CD14-positive monocyte (primary cell): ENCODE measurements at regions not wholly inside any gene's neighbourhood (a gene's known extent, or its start where the extent isn't known, plus 50 kb on each side); places are given as distances from the start of the nearest gene placed in this dataset. TPM values are rescaled to one million over a fixed set of nuclear protein-coding genes. Genes with fewer than 3 reads are reported as not detected.

Experiments
- DNase-seq, 3 donors: peaks; one replicate each; pipeline ENCODE4 v3.0.0-alpha.2; 2011 to 2022
- H2AFZ ChIP-seq: 2 replicates; pipeline ENCODE4 v1.6.0; 2012; ENCODE audit warnings: mild to moderate bottlenecking, low read depth, low read length, inconsistent platforms; ENCODE audit not compliant: insufficient read depth, poor library complexity, severe bottlenecking
- H3K27ac ChIP-seq, 2 donors: 1 replicate in 1 of 2; 2 replicates in 1 of 2; pipeline ENCODE4 v1.5.1; 2012 to 2013; ENCODE audit warnings: low read length in 2 of 2, control low read depth in 1 of 2, inconsistent platforms in 1 of 2, low read depth in 1 of 2, mild to moderate bottlenecking in 1 of 2
- H3K27me3 ChIP-seq, 2 donors: one replicate each; pipeline versions ENCODE4 v1.6.0 to v1.6.1; 2011 to 2013; ENCODE audit warnings: low read length in 2 of 2; ENCODE audit not compliant: control insufficient read depth in 2 of 2, insufficient read depth in 2 of 2
- H3K36me3 ChIP-seq, 2 donors: replicated peaks in 1 of 2; 1 replicate in 1 of 2; 2 replicates in 1 of 2; pipeline versions ENCODE4 v1.5.1 to v1.6.1; 2012 to 2013; ENCODE audit warnings: low read length in 2 of 2, control low read depth in 1 of 2, inconsistent platforms in 1 of 2, mild to moderate bottlenecking in 1 of 2; ENCODE audit not compliant: insufficient read depth in 2 of 2, control insufficient read depth in 1 of 2
- H3K4me1 ChIP-seq, 2 donors: 1 replicate in 1 of 2; 2 replicates in 1 of 2; pipeline versions ENCODE4 v1.5.1 to v1.6.1; 2012 to 2013; ENCODE audit warnings: low read length in 2 of 2, control low read depth in 1 of 2, inconsistent platforms in 1 of 2, mild to moderate bottlenecking in 1 of 2, moderate library complexity in 1 of 2; ENCODE audit not compliant: insufficient read depth in 2 of 2, control insufficient read depth in 1 of 2
- H3K4me2 ChIP-seq: replicated peaks from 2 replicates; pipeline ENCODE3; 2012; ENCODE audit warnings: low read length, moderate library complexity, mild to moderate bottlenecking; ENCODE audit not compliant: poor library complexity, severe bottlenecking; ENCODE audit errors: extremely low read depth
- H3K4me3 ChIP-seq, 3 experiments: fragments of 200-600 bp in 1 of 3; sonication (generic) in 1 of 3; replicated peaks in 1 of 3; 1 replicate in 2 of 3; 2 replicates in 1 of 3; pipeline ENCODE4 v1.5.1; 2011 to 2013; ENCODE audit warnings: low read length in 3 of 3, mild to moderate bottlenecking in 3 of 3, control low read depth in 2 of 3, low read depth in 2 of 3, inconsistent platforms in 1 of 3, moderate library complexity in 1 of 3
- H3K79me2 ChIP-seq: 2 replicates; pipeline ENCODE4 v1.6.0; 2012; ENCODE audit warnings: mild to moderate bottlenecking, control low read depth, inconsistent platforms, low read length, moderate library complexity; ENCODE audit not compliant: insufficient read depth
- H3K9ac ChIP-seq: 2 replicates; pipeline ENCODE4 v1.6.0; 2017; ENCODE audit warnings: low read length, mild to moderate bottlenecking; ENCODE audit not compliant: insufficient read depth, poor library complexity, severe bottlenecking
- H3K9me3 ChIP-seq, 2 donors: replicated peaks in 1 of 2; 1 replicate in 1 of 2; 2 replicates in 1 of 2; pipeline versions ENCODE4 v1.5.1 to v1.6.1; 2012 to 2013; ENCODE audit warnings: low read length in 2 of 2, control low read depth in 1 of 2; ENCODE audit not compliant: control insufficient read depth in 1 of 2, insufficient read depth in 1 of 2
- H4K20me1 ChIP-seq: 2 replicates; pipeline ENCODE4 v1.6.0; 2012; ENCODE audit warnings: mild to moderate bottlenecking, low read length, control low read depth, moderate library complexity; ENCODE audit not compliant: insufficient read depth
- H3K27ac Mint-ChIP-seq, 7 donors: one replicate each; pipeline ENCODE4 v1.8.0; 2020; ENCODE audit warnings: mild to moderate bottlenecking in 7 of 7, mixed read lengths in 7 of 7, moderate library complexity in 6 of 7, inconsistent platforms in 2 of 7
- H3K27me3 Mint-ChIP-seq, 3 donors: one replicate each; pipeline ENCODE4 v1.8.0; 2021 to 2022; ENCODE audit warnings: low read depth in 3 of 3, mild to moderate bottlenecking in 3 of 3, mixed read lengths in 3 of 3, moderate library complexity in 3 of 3, inconsistent platforms in 1 of 3
- H3K36me3 Mint-ChIP-seq, 2 donors: one replicate each; pipeline ENCODE4 v1.8.0; 2020; ENCODE audit warnings: mixed read lengths in 2 of 2, inconsistent platforms in 1 of 2, mild to moderate bottlenecking in 1 of 2
- H3K4me1 Mint-ChIP-seq: one replicate; pipeline ENCODE4 v1.8.0; 2020; ENCODE audit warnings: mild to moderate bottlenecking, mixed read lengths
- H3K4me3 Mint-ChIP-seq, 2 donors: one replicate each; pipeline ENCODE4 v1.8.0; 2020; ENCODE audit warnings: mild to moderate bottlenecking in 2 of 2, mixed read lengths in 2 of 2, moderate library complexity in 1 of 2
- H3K9me3 Mint-ChIP-seq, 7 donors: one replicate each; pipeline ENCODE4 v1.8.0; 2020 to 2022; ENCODE audit warnings: mixed read lengths in 7 of 7, mild to moderate bottlenecking in 6 of 7, moderate library complexity in 6 of 7, inconsistent platforms in 2 of 7
- WGBS: methylation state at CpG from one replicate; pipeline ENCODE4 v1.1.5; 2013; ENCODE audit warnings: missing lambda C conversion rate; ENCODE audit not compliant: insufficient coverage; 5-methylcytosine and 5-hydroxymethylcytosine counted together
- intact Hi-C, 2 donors: fragments of 100-400 bp; cut with micrococcal nuclease; formaldehyde crosslinking; loops; one replicate each; pipeline versions ENCODE4 v1.15.0 to v1.15.1; 2023
- small RNA-seq: library from RNA; depleted of rRNA; stranded (forward); fragments of <200 nt; gene quantifications from one replicate; pipeline ENCODE3, GENCODE V24; 2012; ENCODE audit warnings: low read depth; ENCODE audit not compliant: insufficient read length
- TF ChIP-seq, protein P1 (sequence below): fragments of 200-600 bp; IDR thresholded peaks from one replicate; pipeline ENCODE4 v1.8.0; 2022; ENCODE audit warnings: antibody characterized with exemption, mild to moderate bottlenecking

DNA sequence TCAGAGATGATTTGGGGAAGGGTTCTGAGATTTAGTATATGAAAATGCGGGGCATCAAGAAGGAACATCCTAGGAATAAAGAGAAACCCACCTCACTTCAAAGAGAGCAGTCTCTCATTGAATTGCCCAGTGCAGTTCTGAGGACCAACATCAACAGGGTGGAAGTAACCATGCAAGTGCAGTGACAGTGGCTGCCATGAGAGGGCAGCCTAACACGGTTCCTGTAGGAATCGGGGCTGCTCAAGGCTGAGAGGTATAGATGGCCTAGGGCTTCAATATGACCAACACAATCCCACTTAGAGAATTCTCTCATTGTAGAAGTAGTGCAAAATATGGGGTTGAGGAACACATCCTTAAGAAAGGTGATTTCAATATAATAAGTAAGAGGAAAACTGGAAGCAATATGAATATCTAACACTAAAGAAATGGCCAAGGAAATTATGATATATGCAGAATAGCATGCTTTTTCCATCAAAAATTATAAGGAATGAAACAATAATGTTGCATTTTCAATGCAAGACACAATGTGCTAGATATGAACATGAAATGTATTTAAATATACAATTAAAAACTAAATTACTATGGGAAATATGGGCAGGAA is 51.1 kb upstream of the ARRDC4 start:
- intact Hi-C loops = loop anchor here (2.0 to 10.0 kb wide), 4 partner anchors 175 to 515 kb away; no protein-coding TSS in a partner anchor

More for the DNA sequence above, 51.1 kb upstream of the ARRDC4 start:
- DNase-seq = peak; percentile 30 to 62 (median 53)
- H3K4me1 ChIP-seq = peaks cover 0 to 3% of the 10 kb centered on the region in 2 donors
- no peaks in the 10 kb centered on the region for H3K79me2 ChIP-seq
- H3K27me3 Mint-ChIP-seq = peaks cover 15 to 27% (median 18%) of the 10 kb centered on the region in 3 donors
- no peak overlapping the region for H3K27ac ChIP-seq
- H3K4me2 ChIP-seq = no peak overlapping the region
- no peaks in the 10 kb centered on the region for H3K36me3 ChIP-seq
- no CpG with 5 or more reads among the region's 3 CpGs for WGBS
- H3K4me3 ChIP-seq = no peak overlapping the region
- no peak overlapping the region for H3K9ac ChIP-seq
- no peaks in the 10 kb centered on the region for H3K36me3 Mint-ChIP-seq
- H3K9me3 Mint-ChIP-seq = no peaks in the 10 kb centered on the region
- peaks cover 7% of the 10 kb centered on the region for H3K4me1 Mint-ChIP-seq
- H3K27ac Mint-ChIP-seq = peak overlapping the region in 1 of 7 donors; percentile 63
- no peaks in the 10 kb centered on the region for H4K20me1 ChIP-seq
- H2AFZ ChIP-seq = no peak overlapping the region
- H3K9me3 ChIP-seq = no peaks in the 10 kb centered on the region
- H3K4me3 Mint-ChIP-seq = no peak overlapping the region
- H3K27me3 ChIP-seq = peaks cover 0 to 8% of the 10 kb centered on the region in 2 donors
- TF ChIP-seq, protein P1, sequence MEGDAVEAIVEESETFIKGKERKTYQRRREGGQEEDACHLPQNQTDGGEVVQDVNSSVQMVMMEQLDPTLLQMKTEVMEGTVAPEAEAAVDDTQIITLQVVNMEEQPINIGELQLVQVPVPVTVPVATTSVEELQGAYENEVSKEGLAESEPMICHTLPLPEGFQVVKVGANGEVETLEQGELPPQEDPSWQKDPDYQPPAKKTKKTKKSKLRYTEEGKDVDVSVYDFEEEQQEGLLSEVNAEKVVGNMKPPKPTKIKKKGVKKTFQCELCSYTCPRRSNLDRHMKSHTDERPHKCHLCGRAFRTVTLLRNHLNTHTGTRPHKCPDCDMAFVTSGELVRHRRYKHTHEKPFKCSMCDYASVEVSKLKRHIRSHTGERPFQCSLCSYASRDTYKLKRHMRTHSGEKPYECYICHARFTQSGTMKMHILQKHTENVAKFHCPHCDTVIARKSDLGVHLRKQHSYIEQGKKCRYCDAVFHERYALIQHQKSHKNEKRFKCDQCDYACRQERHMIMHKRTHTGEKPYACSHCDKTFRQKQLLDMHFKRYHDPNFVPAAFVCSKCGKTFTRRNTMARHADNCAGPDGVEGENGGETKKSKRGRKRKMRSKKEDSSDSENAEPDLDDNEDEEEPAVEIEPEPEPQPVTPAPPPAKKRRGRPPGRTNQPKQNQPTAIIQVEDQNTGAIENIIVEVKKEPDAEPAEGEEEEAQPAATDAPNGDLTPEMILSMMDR = peak; percentile 92

Small RNA genes lying in the stretch of these regions (small RNA-seq; reads per million reads assigned to genes)
- not detected for gene AC110588.1
- not detected for gene RF00017
- gene RNA5SP401 = not detected
